GM12891 (cell line): ENCODE measurements at regions not wholly inside any gene's neighbourhood (a gene's known extent, or its start where the extent isn't known, plus 50 kb on each side); places are given as distances from the start of the nearest gene placed in this dataset.

ENCODE experiments used
- POLR2A ChIP-seq: IDR thresholded peaks from 2 replicates; pipeline ENCODE4 v1.6.1; 2011; ENCODE audit warnings: low read depth, low read length, control low read depth
- POLR2AphosphoS5 ChIP-seq: IDR thresholded peaks from 2 replicates; pipeline ENCODE4 v1.6.1; 2011; ENCODE audit warnings: low read depth, low read length, control low read depth
- POU2F2 ChIP-seq: IDR thresholded peaks from 2 replicates; pipeline ENCODE4 v1.6.1; 2011; ENCODE audit warnings: low read depth, mild to moderate bottlenecking, control low read depth, low read length, moderate library complexity
- SPI1 ChIP-seq: IDR thresholded peaks from 2 replicates; pipeline ENCODE4 v1.6.1; 2011; ENCODE audit warnings: low read depth, low read length, control low read depth
- TAF1 ChIP-seq: IDR thresholded peaks from 2 replicates; pipeline ENCODE4 v1.6.1; 2011; ENCODE audit warnings: low read depth, low read length, control low read depth

- TF ChIP-seq POLR2AphosphoS5: no peak
- no peak for TF ChIP-seq POLR2A
- no peak for TF ChIP-seq TAF1
- no peak for TF ChIP-seq SPI1
- no peak for TF ChIP-seq POU2F2
These were observed 60.0 kb upstream of the KLF7 start for GRCh38 chr2:207225773-207226172.
